ENCODE measurements at regions not wholly inside any gene's neighbourhood (a gene's known extent, or its start where the extent isn't known, plus 50 kb on each side); places are given as distances from the start of the nearest gene placed in this dataset. TPM values are rescaled to one million over a fixed set of nuclear protein-coding genes. Genes with fewer than 3 reads are reported as not detected.
"Not testable (repeated sequence)": the region's sequence is repeated elsewhere in the genome, so short reads cannot be mapped to it uniquely, and the experiment has no call there.

DNA sequence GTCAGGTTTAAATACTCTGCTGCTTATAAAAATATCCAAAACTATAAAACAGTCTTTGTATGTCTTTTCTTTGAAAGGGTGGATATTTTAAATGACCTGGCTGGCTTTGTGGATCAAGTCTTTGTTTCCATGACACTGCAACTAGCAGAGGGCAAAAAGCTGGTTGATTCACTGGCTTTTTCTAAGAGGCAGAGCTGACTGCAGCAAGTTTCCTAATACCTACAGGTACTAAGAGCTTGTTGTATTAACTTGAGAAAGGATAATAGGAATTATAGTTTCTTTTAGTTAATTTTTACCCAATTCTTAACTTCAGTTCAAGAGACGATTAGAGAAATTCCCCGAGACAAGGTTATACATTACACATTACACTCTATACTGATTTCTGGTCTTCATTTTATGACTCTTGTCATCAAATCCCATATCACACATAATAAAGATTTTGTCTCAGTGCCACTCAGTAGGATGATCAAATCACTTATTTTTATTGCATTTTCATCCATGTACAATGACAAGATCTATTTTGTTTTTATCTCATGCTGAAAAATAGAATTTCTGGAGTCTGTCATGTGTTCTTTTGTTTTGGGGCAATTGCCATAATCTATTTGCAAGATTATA is 120.1 kb upstream of the RIMS1 start:
- ATAC-seq (ENCODE audit: low FRiP score): no peak
- DNase-seq (ENCODE audit: low spot score): no peak
- TF ChIP-seq, protein P1, sequence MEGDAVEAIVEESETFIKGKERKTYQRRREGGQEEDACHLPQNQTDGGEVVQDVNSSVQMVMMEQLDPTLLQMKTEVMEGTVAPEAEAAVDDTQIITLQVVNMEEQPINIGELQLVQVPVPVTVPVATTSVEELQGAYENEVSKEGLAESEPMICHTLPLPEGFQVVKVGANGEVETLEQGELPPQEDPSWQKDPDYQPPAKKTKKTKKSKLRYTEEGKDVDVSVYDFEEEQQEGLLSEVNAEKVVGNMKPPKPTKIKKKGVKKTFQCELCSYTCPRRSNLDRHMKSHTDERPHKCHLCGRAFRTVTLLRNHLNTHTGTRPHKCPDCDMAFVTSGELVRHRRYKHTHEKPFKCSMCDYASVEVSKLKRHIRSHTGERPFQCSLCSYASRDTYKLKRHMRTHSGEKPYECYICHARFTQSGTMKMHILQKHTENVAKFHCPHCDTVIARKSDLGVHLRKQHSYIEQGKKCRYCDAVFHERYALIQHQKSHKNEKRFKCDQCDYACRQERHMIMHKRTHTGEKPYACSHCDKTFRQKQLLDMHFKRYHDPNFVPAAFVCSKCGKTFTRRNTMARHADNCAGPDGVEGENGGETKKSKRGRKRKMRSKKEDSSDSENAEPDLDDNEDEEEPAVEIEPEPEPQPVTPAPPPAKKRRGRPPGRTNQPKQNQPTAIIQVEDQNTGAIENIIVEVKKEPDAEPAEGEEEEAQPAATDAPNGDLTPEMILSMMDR (IDR thresholded peaks at IDR 0.05): no peak

DNA sequence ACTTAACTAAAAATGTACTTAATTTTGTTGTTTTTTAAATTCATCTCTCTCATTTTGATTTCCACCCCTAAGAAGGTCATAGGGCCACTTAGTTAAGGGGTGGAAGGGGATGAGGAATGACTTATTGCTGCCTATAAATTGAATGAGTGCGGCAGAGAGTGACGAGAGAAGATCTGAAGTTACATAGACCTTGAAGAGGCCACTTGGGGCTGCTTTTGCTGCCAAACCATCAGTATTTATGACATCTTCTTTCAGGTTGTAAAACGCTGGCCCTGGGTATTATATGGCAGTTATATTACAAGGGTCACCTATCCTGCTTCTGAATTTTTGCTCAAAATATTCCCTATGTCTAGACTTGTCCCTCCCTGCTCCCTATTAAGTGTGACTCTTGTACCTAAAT is 119.6 kb upstream of the RIMS1 start:
- ATAC-seq (ENCODE audit: low FRiP score) (no peak), DNase-seq (ENCODE audit: low spot score) (no peak)
- TF ChIP-seq, protein P1 (IDR thresholded peaks at IDR 0.05): no peak

DNA sequence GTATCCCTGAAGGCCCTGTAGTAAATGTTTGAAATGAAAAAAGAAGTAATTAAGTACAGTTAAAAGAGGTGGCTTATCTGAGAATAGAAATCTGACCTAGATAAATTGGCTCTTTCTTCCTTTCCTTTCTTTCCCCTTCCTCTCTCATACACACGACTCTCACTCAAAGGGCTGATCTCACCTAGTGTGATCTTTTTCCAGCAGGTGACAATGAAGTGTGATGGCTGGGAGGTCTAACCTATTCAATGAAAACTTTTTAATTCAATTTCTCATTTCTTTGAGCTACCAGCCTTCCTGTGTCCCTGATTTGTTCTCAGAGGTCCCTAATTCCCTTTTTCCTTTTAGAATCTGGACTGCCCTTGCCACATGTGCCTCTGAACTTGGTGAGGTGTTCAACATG is 118.0 kb upstream of the RIMS1 start:
- TF ChIP-seq, protein P1 (IDR thresholded peaks at IDR 0.05): no peak
- no peak for ATAC-seq (ENCODE audit: low FRiP score)
- no peak for DNase-seq (ENCODE audit: low spot score)

DNA sequence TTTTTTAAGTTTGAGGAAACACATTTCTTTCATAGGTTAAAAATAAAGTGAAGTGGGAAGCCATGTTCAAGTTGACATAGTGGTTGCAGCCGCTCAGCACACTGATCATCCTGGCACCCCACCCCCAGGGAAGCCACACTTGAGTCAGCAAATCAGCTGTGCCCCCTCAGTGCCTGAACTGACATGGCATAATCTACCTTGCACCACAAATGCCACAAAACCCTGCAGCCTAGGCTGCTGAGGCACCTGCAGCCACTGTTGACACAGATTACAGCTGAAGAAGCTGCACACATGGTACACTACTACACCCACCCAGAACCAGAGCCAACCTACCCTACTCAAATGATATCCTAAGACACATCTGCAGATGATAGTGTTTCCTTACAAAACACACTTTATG is 77.5 kb upstream of the RIMS1 start:
- TF ChIP-seq, protein P1 (IDR thresholded peaks at IDR 0.05): no peak
- DNase-seq (ENCODE audit: low spot score) (no peak), ATAC-seq (ENCODE audit: low FRiP score) (no peak)

DNA sequence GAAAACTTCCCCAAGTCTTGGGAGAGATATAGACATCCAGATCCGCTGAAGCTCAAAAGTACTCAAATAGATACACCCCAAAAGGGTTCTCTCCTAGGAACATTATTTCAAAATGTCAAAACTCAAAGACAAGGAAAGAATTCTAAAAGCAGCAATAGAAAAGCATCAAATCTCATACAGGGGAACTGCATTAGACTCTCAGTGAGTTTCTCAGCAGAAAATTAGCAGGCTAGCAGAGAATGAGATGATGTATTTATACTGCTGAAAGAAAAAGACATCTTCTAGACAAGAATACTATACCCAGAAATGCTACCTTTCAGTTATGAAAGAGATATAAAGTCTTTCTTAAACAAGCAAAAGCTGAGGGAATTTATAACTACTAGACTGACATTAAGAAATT is 75.5 kb upstream of the RIMS1 start:
- TF ChIP-seq, protein P1 (IDR thresholded peaks at IDR 0.05): no peak
- no peak for ATAC-seq (ENCODE audit: low FRiP score)

DNA sequence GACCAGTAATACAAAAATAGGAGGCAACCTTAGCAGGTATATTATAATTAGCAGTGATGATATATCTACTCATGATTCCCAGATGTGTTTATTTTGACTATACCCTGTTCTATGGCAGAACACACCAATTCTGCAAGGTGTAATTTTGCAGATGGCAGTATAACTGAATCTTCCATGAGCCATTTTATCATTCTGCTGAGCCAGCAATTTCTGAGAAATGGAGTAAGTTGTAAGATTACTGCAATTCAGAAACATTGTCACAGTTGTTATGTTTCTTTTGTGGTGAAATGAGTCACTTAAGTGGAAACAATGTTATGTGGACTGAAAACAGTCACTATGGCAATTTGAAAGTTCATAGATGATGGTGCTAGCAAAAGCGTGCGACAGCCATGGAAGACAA is 63.7 kb upstream of the RIMS1 start:
- ATAC-seq (ENCODE audit: low FRiP score): no peak
- TF ChIP-seq, protein P1 (IDR thresholded peaks at IDR 0.05): no peak
- no peak for DNase-seq (ENCODE audit: low spot score)

More for the DNA sequence above, 75.5 kb upstream of the RIMS1 start:
- no peak for DNase-seq (ENCODE audit: low spot score)

DNA sequence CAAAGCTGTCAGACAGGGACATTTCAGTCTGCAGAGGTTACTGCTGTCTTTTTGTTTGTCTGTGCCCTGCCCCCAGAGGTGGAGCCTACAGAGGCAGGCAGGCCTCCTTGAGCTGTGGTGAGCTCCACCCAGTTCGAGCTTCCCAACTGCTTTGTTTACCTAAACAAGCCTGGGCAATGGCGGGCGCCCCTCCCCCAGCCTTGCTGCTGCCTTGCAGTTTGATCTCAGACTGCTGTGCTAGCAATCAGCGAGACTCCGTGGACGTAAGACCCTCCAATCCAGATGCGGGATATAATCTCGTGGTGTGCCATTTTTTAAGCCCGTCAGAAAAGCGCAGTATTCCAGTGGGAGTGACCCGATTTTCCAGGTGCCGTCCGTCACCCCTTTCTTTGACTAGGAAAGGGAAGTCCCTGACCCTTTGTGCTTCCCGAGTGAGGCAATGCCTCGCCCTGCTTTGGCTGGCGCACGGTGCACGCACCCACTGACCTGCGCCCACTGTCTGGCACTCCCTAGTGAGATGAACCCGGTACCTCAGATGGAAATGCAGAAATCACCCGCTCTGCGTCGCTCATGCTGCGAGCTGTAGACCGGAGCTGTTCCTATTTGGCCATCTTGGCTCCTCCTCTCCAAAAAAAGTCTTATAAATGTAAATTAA is 54.1 kb upstream of the RIMS1 start:
- ATAC-seq (ENCODE audit: low FRiP score); DNase-seq (ENCODE audit: low spot score): not testable (repeated sequence)

Small RNAs in the stretch of these regions (small RNA-seq; reads per million reads assigned to genes)
- gene MIR30A: 1,923 reads per million, percentile 99 among the genes with 10 or more reads in this experiment
- gene MIR30C2: 12.4 reads per million, percentile 90 among the genes with 10 or more reads in this experiment
- gene RNU4-66P: not detected
